Trophoblast cell (in vitro differentiated cells and primary cell): ENCODE measurements at regions not wholly inside any gene's neighbourhood (a gene's known extent, or its start where the extent isn't known, plus 50 kb on each side); places are given as distances from the start of the nearest gene placed in this dataset.

Experiments
- DNase-seq, 2 donors: peaks; one replicate each; pipeline ENCODE4 v3.0.0-alpha.2; 2016
- H2AFZ ChIP-seq: 2 replicates; pipeline ENCODE4 v1.6.1; 2013; ENCODE audit warnings: low read length, moderate library complexity, mild to moderate bottlenecking; ENCODE audit not compliant: insufficient read depth, poor library complexity
- H2AK5ac ChIP-seq: 2 replicates; pipeline ENCODE4 v1.6.1; 2013; ENCODE audit warnings: mild to moderate bottlenecking, low read length
- H2BK120ac ChIP-seq: 2 replicates; pipeline ENCODE4 v1.6.1; 2013; ENCODE audit warnings: low read length, mild to moderate bottlenecking, moderate library complexity; ENCODE audit not compliant: insufficient read depth, poor library complexity
- H2BK12ac ChIP-seq: 2 replicates; pipeline ENCODE4 v1.6.1; 2013; ENCODE audit warnings: mild to moderate bottlenecking, low read length, moderate library complexity
- H2BK5ac ChIP-seq: 2 replicates; pipeline ENCODE4 v1.6.1; 2013; ENCODE audit warnings: low read length, low read depth, moderate library complexity, mild to moderate bottlenecking; ENCODE audit not compliant: poor library complexity
- H3K14ac ChIP-seq: 2 replicates; pipeline ENCODE4 v1.6.1; 2013; ENCODE audit warnings: mild to moderate bottlenecking, low read length
- H3K18ac ChIP-seq: 2 replicates; pipeline ENCODE4 v1.6.1; 2013; ENCODE audit warnings: mild to moderate bottlenecking, low read length
- H3K23ac ChIP-seq: 2 replicates; pipeline ENCODE4 v1.6.1; 2013; ENCODE audit warnings: low read length
- H3K27ac ChIP-seq: 2 replicates; pipeline ENCODE4 v1.5.1; 2013; ENCODE audit warnings: low read depth, mild to moderate bottlenecking, inconsistent platforms, low read length, moderate library complexity
- H3K27me3 ChIP-seq: 2 replicates; pipeline ENCODE4 v1.6.1; 2013; ENCODE audit warnings: inconsistent platforms, mild to moderate bottlenecking, low read length, moderate library complexity; ENCODE audit not compliant: insufficient read depth
- H3K36me3 ChIP-seq, 2 experiments: 1 replicate in 1 of 2; 2 replicates in 1 of 2; pipeline ENCODE4 v1.6.1; 2013; ENCODE audit warnings: low read length in 2 of 2, mild to moderate bottlenecking in 2 of 2, moderate library complexity in 1 of 2; ENCODE audit not compliant: insufficient read depth in 2 of 2, control insufficient read depth in 1 of 2
- H3K4ac ChIP-seq: 2 replicates; pipeline ENCODE4 v1.6.1; 2013; ENCODE audit warnings: low read depth, mild to moderate bottlenecking, low read length, moderate library complexity
- H3K4me1 ChIP-seq, 2 experiments: 1 replicate in 1 of 2; 2 replicates in 1 of 2; pipeline ENCODE4 v1.6.1; 2013; ENCODE audit warnings: low read length in 2 of 2, mild to moderate bottlenecking in 2 of 2, moderate library complexity in 1 of 2; ENCODE audit not compliant: insufficient read depth in 2 of 2, control insufficient read depth in 1 of 2
- H3K4me2 ChIP-seq: 2 replicates; pipeline ENCODE4 v1.6.1; 2013; ENCODE audit warnings: inconsistent platforms, mild to moderate bottlenecking, low read length, moderate library complexity
- H3K4me3 ChIP-seq: 2 replicates; pipeline ENCODE4 v1.5.1; 2013; ENCODE audit warnings: mild to moderate bottlenecking, low read depth, low read length, inconsistent platforms
- H3K79me1 ChIP-seq: one replicate; pipeline ENCODE4 v1.6.1; 2013; ENCODE audit warnings: low read length
- H3K79me2 ChIP-seq: 2 replicates; pipeline ENCODE4 v1.6.1; 2013; ENCODE audit warnings: low read length, mild to moderate bottlenecking; ENCODE audit not compliant: control insufficient read depth, insufficient read depth, poor library complexity
- H3K9ac ChIP-seq: 2 replicates; pipeline ENCODE4 v1.6.1; 2013; ENCODE audit warnings: mild to moderate bottlenecking, low read length
- H3K9me3 ChIP-seq: 2 replicates; pipeline ENCODE4 v1.6.1; 2013; ENCODE audit warnings: low read depth, mild to moderate bottlenecking, control low read depth, inconsistent platforms, low read length; ENCODE audit not compliant: insufficient read depth
- H4K12ac ChIP-seq: 2 replicates; pipeline ENCODE4 v1.6.1; 2013; ENCODE audit warnings: low read depth, mild to moderate bottlenecking, low read length, moderate library complexity
- H4K8ac ChIP-seq: 2 replicates; pipeline ENCODE4 v1.6.1; 2013; ENCODE audit warnings: low read depth, mild to moderate bottlenecking, low read length, moderate library complexity
- H4K91ac ChIP-seq: one replicate; pipeline ENCODE4 v1.6.1; 2013; ENCODE audit warnings: low read depth, mild to moderate bottlenecking, low read length, moderate library complexity
- WGBS: extraction: QIAGEN DNeasy Blood & Tissue Kit; methylation state at CpG from one replicate; pipeline ENCODE4 v1.1.7; 2013; ENCODE audit warnings: missing lambda C conversion rate; ENCODE audit not compliant: insufficient read length, insufficient coverage; ENCODE audit errors: extremely low coverage; 5-methylcytosine and 5-hydroxymethylcytosine counted together

- no peak overlapping the region for H3K18ac ChIP-seq
- H3K4me2 ChIP-seq, result no peak overlapping the region
- H3K79me2 ChIP-seq, result no peaks in the 10 kb centered on the region
- H3K27ac ChIP-seq, result no peak overlapping the region
- H4K8ac ChIP-seq, result no peak overlapping the region
- no peaks in the 10 kb centered on the region for H3K4me1 ChIP-seq
- H2AFZ ChIP-seq, result no peak overlapping the region
- no peak overlapping the region for H3K14ac ChIP-seq
- H3K23ac ChIP-seq, result no peak overlapping the region
- no peak overlapping the region for H3K4me3 ChIP-seq
- H2BK12ac ChIP-seq, result no peak overlapping the region
- no peak for DNase-seq
- no peaks in the 10 kb centered on the region for H3K9me3 ChIP-seq
- H4K91ac ChIP-seq, result no peak overlapping the region
- H2BK120ac ChIP-seq, result no peak overlapping the region
- no peak overlapping the region for H2BK5ac ChIP-seq
- H2AK5ac ChIP-seq, result no peak overlapping the region
- no peak overlapping the region for H4K12ac ChIP-seq
- WGBS, result no CpG with 5 or more reads among the region's 3 CpGs
- no peak overlapping the region for H3K9ac ChIP-seq
- no peaks in the 10 kb centered on the region for H3K27me3 ChIP-seq
- H3K4ac ChIP-seq, result no peak overlapping the region
- H3K79me1 ChIP-seq, result no peaks in the 10 kb centered on the region
- H3K36me3 ChIP-seq, result no peaks in the 10 kb centered on the region
These were observed 137.1 kb downstream of the AKAP11 start for GRCh38 chr13:42409075-42409474.

GRCh38 chr13:42409551-42409950 is 137.6 kb downstream of the AKAP11 start:
- Histone ChIP-seq H3K4me1 (no peaks in the 10 kb centered on the region), H3K27ac (no peak overlapping the region), H4K91ac (no peak overlapping the region), H3K14ac (no peak overlapping the region), H3K4me2 (no peak overlapping the region), H2AFZ (no peak overlapping the region), H3K79me1 (no peaks in the 10 kb centered on the region), H4K12ac (no peak overlapping the region), H3K9ac (no peak overlapping the region), H2BK120ac (no peak overlapping the region), H3K9me3 (no peaks in the 10 kb centered on the region), H3K27me3 (no peaks in the 10 kb centered on the region), H2AK5ac (no peak overlapping the region), H3K23ac (no peak overlapping the region), H3K4me3 (no peak overlapping the region), H2BK5ac (no peak overlapping the region), H3K36me3 (no peaks in the 10 kb centered on the region), H2BK12ac (no peak overlapping the region), H3K79me2 (no peaks in the 10 kb centered on the region), H3K4ac (no peak overlapping the region), H4K8ac (no peak overlapping the region), H3K18ac (no peak overlapping the region)
- DNase-seq, result no peak

- H4K8ac ChIP-seq, result no peak overlapping the region
- H3K27me3 ChIP-seq, result no peaks in the 10 kb centered on the region
- H3K23ac ChIP-seq, result no peak overlapping the region
- H3K4me2 ChIP-seq, result no peak overlapping the region
- no peak overlapping the region for H3K4ac ChIP-seq
- no peak overlapping the region for H4K91ac ChIP-seq
- no peaks in the 10 kb centered on the region for H3K79me2 ChIP-seq
- H2BK5ac ChIP-seq, result no peak overlapping the region
- no peaks in the 10 kb centered on the region for H3K79me1 ChIP-seq
- H3K9me3 ChIP-seq, result no peaks in the 10 kb centered on the region
- H2BK120ac ChIP-seq, result no peak overlapping the region
- H3K4me1 ChIP-seq, result no peaks in the 10 kb centered on the region
- no peak overlapping the region for H3K27ac ChIP-seq
- no CpG with 5 or more reads among the region's 5 CpGs for WGBS
- H3K9ac ChIP-seq, result no peak overlapping the region
- H3K4me3 ChIP-seq, result no peak overlapping the region
- no peak overlapping the region for H2AK5ac ChIP-seq
- no peaks in the 10 kb centered on the region for H3K36me3 ChIP-seq
- no peak overlapping the region for H3K14ac ChIP-seq
- H2BK12ac ChIP-seq, result no peak overlapping the region
- no peak overlapping the region for H2AFZ ChIP-seq
- H4K12ac ChIP-seq, result no peak overlapping the region
- no peak overlapping the region for H3K18ac ChIP-seq
- no peak for DNase-seq
These were observed 141.0 kb downstream of the AKAP11 start for GRCh38 chr13:42412812-42413483.

GRCh38 chr13:42413484-42413815 is 141.5 kb downstream of the AKAP11 start:
- no peak overlapping the region for H3K4ac ChIP-seq
- H2BK12ac ChIP-seq, result no peak overlapping the region
- H3K27ac ChIP-seq, result no peak overlapping the region
- H3K9me3 ChIP-seq, result no peaks in the 10 kb centered on the region
- H2AK5ac ChIP-seq, result no peak overlapping the region
- no peak overlapping the region for H3K14ac ChIP-seq
- no peak overlapping the region for H3K23ac ChIP-seq
- H4K8ac ChIP-seq, result no peak overlapping the region
- no peak overlapping the region for H2AFZ ChIP-seq
- no peak overlapping the region for H3K4me2 ChIP-seq
- no peaks in the 10 kb centered on the region for H3K36me3 ChIP-seq
- no peak overlapping the region for H2BK120ac ChIP-seq
- WGBS, result no CpG with 5 or more reads among the region's 3 CpGs
- no peaks in the 10 kb centered on the region for H3K4me1 ChIP-seq
- no peak overlapping the region for H4K91ac ChIP-seq
- DNase-seq, result no peak
- H3K9ac ChIP-seq, result no peak overlapping the region
- H3K79me1 ChIP-seq, result no peaks in the 10 kb centered on the region
- no peak overlapping the region for H3K18ac ChIP-seq
- H2BK5ac ChIP-seq, result no peak overlapping the region
- no peaks in the 10 kb centered on the region for H3K27me3 ChIP-seq
- no peaks in the 10 kb centered on the region for H3K79me2 ChIP-seq
- H3K4me3 ChIP-seq, result no peak overlapping the region
- H4K12ac ChIP-seq, result no peak overlapping the region
